ENCODE measurements at regions not wholly inside any gene's neighbourhood (a gene's known extent, or its start where the extent isn't known, plus 50 kb on each side); places are given as distances from the start of the nearest gene placed in this dataset.

- POLR2A ChIA-PET: no interaction called here
- CTCF ChIA-PET: no interaction called here
- no peaks in the 10 kb centered on the region for H3K4me1 ChIP-seq (ENCODE audit: control insufficient read depth, insufficient read depth, low read length)
- H3K9me3 ChIP-seq (ENCODE audit: control insufficient read depth, insufficient read depth, low read depth, low read length): no peaks in the 10 kb centered on the region
- no peak overlapping the region for H3K27ac ChIP-seq (ENCODE audit: extremely low read depth, low read depth, low read length)
- H3K36me3 ChIP-seq (ENCODE audit: control insufficient read depth in 2 of 2, insufficient read depth in 1 of 2, low read length in 2 of 2): no peaks in the 10 kb centered on the region
- TF ChIP-seq KLF17 (tag by site-specific recombination; IDR thresholded peaks at IDR 0.05): no peak
- no peak for TF ChIP-seq ZNF140 (tag by site-specific recombination; IDR thresholded peaks at IDR 0.05)
- TF ChIP-seq ZFP69B (tag by site-specific recombination; IDR thresholded peaks at IDR 0.05): no peak
- no peak for TF ChIP-seq ZNF548 (tag by site-specific recombination; IDR thresholded peaks at IDR 0.05)
- TF ChIP-seq ZSCAN5A (tag by site-specific recombination; IDR thresholded peaks at IDR 0.05): no peak
- TF ChIP-seq KLF9 (tag by site-specific recombination; IDR thresholded peaks at IDR 0.05; ENCODE audit: low read depth): no peak
- TF ChIP-seq ZNF10 (tag by site-specific recombination; IDR thresholded peaks at IDR 0.05): no peak
- TF ChIP-seq ZSCAN18 (tag by site-specific recombination; IDR thresholded peaks at IDR 0.05): no peak
- no peak overlapping the region for H3K4me3 ChIP-seq (ENCODE audit: low read depth, low read length)
These were observed 375.1 kb downstream of the KLF5 start for GRCh38 chr13:73433890-73434289.

- H3K36me3 ChIP-seq (ENCODE audit: control insufficient read depth in 2 of 2, insufficient read depth in 1 of 2, low read length in 2 of 2): no peaks in the 10 kb centered on the region
- TF ChIP-seq ZNF37A (tag by site-specific recombination; IDR thresholded peaks at IDR 0.05) (no peak), ZNF19 (tag by site-specific recombination; IDR thresholded peaks at IDR 0.05; ENCODE audit: low read depth) (no peak), PATZ1 (tag by site-specific recombination; IDR thresholded peaks at IDR 0.05) (no peak), ZNF580 (tag by site-specific recombination; IDR thresholded peaks at IDR 0.05) (no peak), MZF1 (tag by site-specific recombination; IDR thresholded peaks at IDR 0.05; ENCODE audit: borderline replicate concordance) (no peak)
- POLR2A ChIA-PET: no interaction called here
- CTCF ChIA-PET: no interaction called here
- no peaks in the 10 kb centered on the region for H3K9me3 ChIP-seq (ENCODE audit: control insufficient read depth, insufficient read depth, low read depth, low read length)
- no peak overlapping the region for H3K4me3 ChIP-seq (ENCODE audit: low read depth, low read length)
- no peaks in the 10 kb centered on the region for H3K4me1 ChIP-seq (ENCODE audit: control insufficient read depth, insufficient read depth, low read length)
- H3K27ac ChIP-seq (ENCODE audit: extremely low read depth, low read depth, low read length): no peak overlapping the region
These were observed 374.7 kb downstream of the KLF5 start for GRCh38 chr13:73433458-73433857.

- no peak overlapping the region for H3K27ac ChIP-seq (ENCODE audit: extremely low read depth, low read depth, low read length)
- H3K36me3 ChIP-seq (ENCODE audit: control insufficient read depth in 2 of 2, insufficient read depth in 1 of 2, low read length in 2 of 2): no peaks in the 10 kb centered on the region
- H3K4me3 ChIP-seq (ENCODE audit: low read depth, low read length): no peak overlapping the region
- H3K4me1 ChIP-seq (ENCODE audit: control insufficient read depth, insufficient read depth, low read length): no peaks in the 10 kb centered on the region
- TF ChIP-seq PRDM4 (tag by site-specific recombination; IDR thresholded peaks at IDR 0.05): no peak
- no peak for TF ChIP-seq ZNF114 (tag by site-specific recombination; IDR thresholded peaks at IDR 0.05)
- TF ChIP-seq PRDM6 (tag by site-specific recombination; IDR thresholded peaks at IDR 0.05): no peak
- ChIA-PET POLR2A (no interaction called here), CTCF (no interaction called here)
- H3K9me3 ChIP-seq (ENCODE audit: control insufficient read depth, insufficient read depth, low read depth, low read length): no peaks in the 10 kb centered on the region
These were observed 370.9 kb downstream of the KLF5 start for GRCh38 chr13:73429701-73430100.

Data from HEK293 (cell line).